ENCODE measurements at regions not wholly inside any gene's neighbourhood (a gene's known extent, or its start where the extent isn't known, plus 50 kb on each side); places are given as distances from the start of the nearest gene placed in this dataset.

DNA sequence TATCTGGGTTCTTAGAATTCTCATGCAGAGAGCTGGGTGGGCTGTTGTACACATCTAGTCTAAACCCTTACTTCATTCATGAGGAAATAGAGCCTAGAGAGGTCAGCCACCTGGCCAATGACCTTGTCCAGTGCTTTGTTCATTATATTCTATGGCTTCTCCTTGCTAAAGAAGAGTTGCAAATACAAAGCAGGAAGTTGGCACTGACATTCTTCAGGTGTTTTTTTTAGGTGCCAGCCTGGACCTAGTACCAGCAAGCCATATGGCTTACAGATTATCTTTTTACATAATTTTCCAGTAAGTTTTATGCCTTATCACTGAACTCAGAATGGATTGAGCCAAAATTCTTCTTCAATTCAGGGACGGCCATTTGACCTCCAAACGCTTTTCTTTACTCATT, 54.7 kb upstream of the PGM2 start:
- Histone ChIP-seq H4K20me1 (ENCODE audit: insufficient read depth) (no peaks in the 10 kb centered on the region), H3K79me2 (ENCODE audit: low read depth) (no peaks in the 10 kb centered on the region), H2AFZ (no peak overlapping the region), H3K36me3 (ENCODE audit: low read depth) (no peaks in the 10 kb centered on the region), H3K27me3 (ENCODE audit: insufficient read depth, low read depth) (no peaks in the 10 kb centered on the region), H3K27ac (no peak overlapping the region), H3K4me2 (no peak overlapping the region), H3K9me3 (ENCODE audit: insufficient read depth, low read depth) (no peaks in the 10 kb centered on the region), H3K4me1 (replicated peaks; ENCODE audit: insufficient read depth) (no peaks in the 10 kb centered on the region), H3K4me3 (no peak overlapping the region), H3F3A (ENCODE audit: insufficient read depth, low read depth) (no peaks in the 10 kb centered on the region), H3K9me2 (ENCODE audit: insufficient read depth) (no peaks in the 10 kb centered on the region)
- POLR2A ChIA-PET (ENCODE audit: unreplicated experiment): no interaction called here
- no peak for TF ChIP-seq EZH2 (IDR thresholded peaks at IDR 0.05; ENCODE audit: low read depth)
- TF ChIP-seq, protein P1, sequence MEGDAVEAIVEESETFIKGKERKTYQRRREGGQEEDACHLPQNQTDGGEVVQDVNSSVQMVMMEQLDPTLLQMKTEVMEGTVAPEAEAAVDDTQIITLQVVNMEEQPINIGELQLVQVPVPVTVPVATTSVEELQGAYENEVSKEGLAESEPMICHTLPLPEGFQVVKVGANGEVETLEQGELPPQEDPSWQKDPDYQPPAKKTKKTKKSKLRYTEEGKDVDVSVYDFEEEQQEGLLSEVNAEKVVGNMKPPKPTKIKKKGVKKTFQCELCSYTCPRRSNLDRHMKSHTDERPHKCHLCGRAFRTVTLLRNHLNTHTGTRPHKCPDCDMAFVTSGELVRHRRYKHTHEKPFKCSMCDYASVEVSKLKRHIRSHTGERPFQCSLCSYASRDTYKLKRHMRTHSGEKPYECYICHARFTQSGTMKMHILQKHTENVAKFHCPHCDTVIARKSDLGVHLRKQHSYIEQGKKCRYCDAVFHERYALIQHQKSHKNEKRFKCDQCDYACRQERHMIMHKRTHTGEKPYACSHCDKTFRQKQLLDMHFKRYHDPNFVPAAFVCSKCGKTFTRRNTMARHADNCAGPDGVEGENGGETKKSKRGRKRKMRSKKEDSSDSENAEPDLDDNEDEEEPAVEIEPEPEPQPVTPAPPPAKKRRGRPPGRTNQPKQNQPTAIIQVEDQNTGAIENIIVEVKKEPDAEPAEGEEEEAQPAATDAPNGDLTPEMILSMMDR (conservative IDR thresholded peaks at IDR 0.05): no peak
- CTCF ChIA-PET: interaction anchor here (0.7 kb wide), 1 partner anchor 310 kb away, joined by 9 read pairs; no protein-coding TSS in a partner anchor
- intact Hi-C loops (cut with micrococcal nuclease; ENCODE audit: unreplicated experiment): loop anchor here (5.0 kb wide), 1 partner anchor 1404 kb away; no protein-coding TSS in a partner anchor
- no TSS peak for BruUV-seq (replicated peaks)
- no peak for DNase-seq

DNA sequence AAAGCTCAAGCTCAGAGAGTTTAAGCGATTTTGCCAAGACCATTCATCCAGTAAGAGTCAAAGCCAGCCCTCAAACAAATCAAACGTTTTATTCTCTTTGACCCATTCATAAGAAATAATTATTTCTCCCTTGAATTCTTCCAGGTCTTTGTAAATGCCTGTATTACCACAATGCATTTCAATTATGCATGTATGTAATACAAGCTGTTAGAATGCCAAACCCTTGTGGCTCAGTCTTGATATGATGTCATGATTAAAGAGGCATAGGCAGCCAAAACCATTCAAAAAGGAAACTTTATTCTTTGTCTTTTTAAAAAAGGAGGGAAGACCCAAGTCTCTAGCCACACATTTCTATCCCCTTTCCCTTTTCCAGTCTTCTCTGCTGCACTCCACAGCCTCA, 56.5 kb upstream of the PGM2 start:
- ChIA-PET CTCF (no interaction called here), POLR2A (ENCODE audit: unreplicated experiment) (no interaction called here)
- no peaks in the 10 kb centered on the region for H3K27me3 ChIP-seq (ENCODE audit: insufficient read depth, low read depth)
- no peaks in the 10 kb centered on the region for H3K9me3 ChIP-seq (ENCODE audit: insufficient read depth, low read depth)
- TF ChIP-seq, protein P1 (conservative IDR thresholded peaks at IDR 0.05): no peak
- no peak for TF ChIP-seq EZH2 (IDR thresholded peaks at IDR 0.05; ENCODE audit: low read depth)
- no peaks in the 10 kb centered on the region for H3F3A ChIP-seq (ENCODE audit: insufficient read depth, low read depth)
- H3K4me1 ChIP-seq (replicated peaks; ENCODE audit: insufficient read depth): no peaks in the 10 kb centered on the region
- H3K27ac ChIP-seq: no peak overlapping the region
- H3K9me2 ChIP-seq (ENCODE audit: insufficient read depth): no peaks in the 10 kb centered on the region
- no peaks in the 10 kb centered on the region for H4K20me1 ChIP-seq (ENCODE audit: insufficient read depth)
- no TSS peak for BruUV-seq (replicated peaks)
- no peaks in the 10 kb centered on the region for H3K36me3 ChIP-seq (ENCODE audit: low read depth)
- no peaks in the 10 kb centered on the region for H3K79me2 ChIP-seq (ENCODE audit: low read depth)
- no peak overlapping the region for H2AFZ ChIP-seq
- no peak overlapping the region for H3K4me3 ChIP-seq
- intact Hi-C loops (cut with micrococcal nuclease; ENCODE audit: unreplicated experiment): loop anchor here (5.0 kb wide), 1 partner anchor 1403 kb away; no protein-coding TSS in a partner anchor
- H3K4me2 ChIP-seq: no peak overlapping the region
- no peak for DNase-seq

DNA sequence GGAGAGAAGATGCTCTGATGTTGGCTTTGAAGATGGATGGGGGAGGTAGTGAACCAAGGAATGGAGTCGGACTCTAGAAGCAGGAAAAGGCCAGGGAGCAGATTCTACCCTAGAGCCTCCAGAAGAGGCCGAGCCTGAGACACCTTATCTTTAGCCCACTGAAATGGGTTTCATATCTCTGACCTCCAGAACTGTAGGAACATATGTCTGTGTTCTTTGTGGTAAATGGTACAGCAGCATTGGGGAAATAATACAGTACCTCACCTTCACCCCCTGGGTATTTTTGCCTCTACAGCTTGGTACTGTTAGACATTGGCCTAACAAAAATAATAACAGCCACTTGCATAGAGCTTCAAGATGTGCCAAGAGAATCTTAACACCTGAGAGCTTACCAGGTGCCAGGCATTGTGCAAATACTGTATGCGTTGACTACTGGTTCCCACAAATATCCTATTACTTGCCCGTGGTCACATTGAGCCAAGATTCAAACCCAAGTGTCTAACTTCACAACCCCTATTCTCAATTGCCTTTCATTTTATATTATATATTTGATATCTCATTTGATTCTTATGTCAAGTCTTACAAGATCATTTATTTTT, 57.0 kb upstream of the PGM2 start:
- Histone ChIP-seq H3K27ac (no peak overlapping the region), H3K79me2 (ENCODE audit: low read depth) (no peaks in the 10 kb centered on the region), H3F3A (ENCODE audit: insufficient read depth, low read depth) (no peaks in the 10 kb centered on the region), H3K36me3 (ENCODE audit: low read depth) (no peaks in the 10 kb centered on the region), H3K9me2 (ENCODE audit: insufficient read depth) (no peaks in the 10 kb centered on the region), H3K27me3 (ENCODE audit: insufficient read depth, low read depth) (no peaks in the 10 kb centered on the region), H3K4me3 (no peak overlapping the region), H3K4me2 (no peak overlapping the region), H2AFZ (no peak overlapping the region), H3K9me3 (ENCODE audit: insufficient read depth, low read depth) (no peaks in the 10 kb centered on the region), H4K20me1 (ENCODE audit: insufficient read depth) (no peaks in the 10 kb centered on the region), H3K4me1 (replicated peaks; ENCODE audit: insufficient read depth) (no peaks in the 10 kb centered on the region)
- TF ChIP-seq, protein P1 (conservative IDR thresholded peaks at IDR 0.05): no peak
- TF ChIP-seq EZH2 (IDR thresholded peaks at IDR 0.05; ENCODE audit: low read depth): no peak
- POLR2A ChIA-PET (ENCODE audit: unreplicated experiment): no interaction called here
- BruUV-seq (replicated peaks): no TSS peak
- intact Hi-C loops (cut with micrococcal nuclease; ENCODE audit: unreplicated experiment): no loop called here
- DNase-seq: no peak
- CTCF ChIA-PET: no interaction called here

Data from PC-9 (cell line).